ENCODE measurements at regions not wholly inside any gene's neighbourhood (a gene's known extent, or its start where the extent isn't known, plus 50 kb on each side); places are given as distances from the start of the nearest gene placed in this dataset.

GRCh38 chr12:115750340-115750739 lies 527.2 kb downstream of the MED13L start:
- Mint-ChIP-seq H3K27ac (ENCODE audit: unreplicated experiment) (no peak overlapping the region), H3K4me3 (ENCODE audit: unreplicated experiment) (no peak overlapping the region), H3K9me3 (ENCODE audit: unreplicated experiment) (no peaks in the 10 kb centered on the region), H3K4me1 (ENCODE audit: unreplicated experiment) (no peaks in the 10 kb centered on the region), H3K27me3 (ENCODE audit: unreplicated experiment) (peaks cover 17% of the 10 kb centered on the region), H3K36me3 (ENCODE audit: unreplicated experiment) (no peaks in the 10 kb centered on the region)
- TF ChIP-seq CTCF (IDR thresholded peaks at IDR 0.05) = no peak
- no peak for DNase-seq (ENCODE audit: extremely low spot score, unreplicated experiment)

- no peak overlapping the region for H3K4me3 Mint-ChIP-seq (ENCODE audit: unreplicated experiment)
- H3K27ac Mint-ChIP-seq (ENCODE audit: unreplicated experiment) = no peak overlapping the region
- no peaks in the 10 kb centered on the region for H3K4me1 Mint-ChIP-seq (ENCODE audit: unreplicated experiment)
- no peaks in the 10 kb centered on the region for H3K36me3 Mint-ChIP-seq (ENCODE audit: unreplicated experiment)
- no peak for TF ChIP-seq CTCF (IDR thresholded peaks at IDR 0.05)
- H3K9me3 Mint-ChIP-seq (ENCODE audit: unreplicated experiment) = no peaks in the 10 kb centered on the region
- H3K27me3 Mint-ChIP-seq (ENCODE audit: unreplicated experiment) = peaks cover 10% of the 10 kb centered on the region
- no peak for DNase-seq (ENCODE audit: extremely low spot score, unreplicated experiment)
Measured at GRCh38 chr12:115749071-115749841, 528.2 kb downstream of the MED13L start.

GRCh38 chr12:115740586-115741155 lies 536.8 kb downstream of the MED13L start:
- Mint-ChIP-seq H3K4me3 (ENCODE audit: unreplicated experiment) (no peak overlapping the region), H3K36me3 (ENCODE audit: unreplicated experiment) (no peaks in the 10 kb centered on the region), H3K4me1 (ENCODE audit: unreplicated experiment) (no peaks in the 10 kb centered on the region), H3K9me3 (ENCODE audit: unreplicated experiment) (no peaks in the 10 kb centered on the region), H3K27ac (ENCODE audit: unreplicated experiment) (no peak overlapping the region), H3K27me3 (ENCODE audit: unreplicated experiment) (no peaks in the 10 kb centered on the region)
- no peak for TF ChIP-seq CTCF (IDR thresholded peaks at IDR 0.05)
- no peak for DNase-seq (ENCODE audit: extremely low spot score, unreplicated experiment)

GRCh38 chr12:115737895-115738294 lies 539.6 kb downstream of the MED13L start:
- no peak overlapping the region for H3K4me3 Mint-ChIP-seq (ENCODE audit: unreplicated experiment)
- no peaks in the 10 kb centered on the region for H3K27me3 Mint-ChIP-seq (ENCODE audit: unreplicated experiment)
- TF ChIP-seq CTCF (IDR thresholded peaks at IDR 0.05) = no peak
- no peaks in the 10 kb centered on the region for H3K9me3 Mint-ChIP-seq (ENCODE audit: unreplicated experiment)
- H3K4me1 Mint-ChIP-seq (ENCODE audit: unreplicated experiment) = no peaks in the 10 kb centered on the region
- DNase-seq (ENCODE audit: extremely low spot score, unreplicated experiment) = no peak
- H3K36me3 Mint-ChIP-seq (ENCODE audit: unreplicated experiment) = no peaks in the 10 kb centered on the region
- H3K27ac Mint-ChIP-seq (ENCODE audit: unreplicated experiment) = no peak overlapping the region

- TF ChIP-seq CTCF (IDR thresholded peaks at IDR 0.05) = no peak
- H3K27me3 Mint-ChIP-seq (ENCODE audit: unreplicated experiment) = no peaks in the 10 kb centered on the region
- H3K27ac Mint-ChIP-seq (ENCODE audit: unreplicated experiment) = no peak overlapping the region
- H3K36me3 Mint-ChIP-seq (ENCODE audit: unreplicated experiment) = no peaks in the 10 kb centered on the region
- DNase-seq (ENCODE audit: extremely low spot score, unreplicated experiment) = no peak
- no peaks in the 10 kb centered on the region for H3K4me1 Mint-ChIP-seq (ENCODE audit: unreplicated experiment)
- H3K4me3 Mint-ChIP-seq (ENCODE audit: unreplicated experiment) = no peak overlapping the region
- no peaks in the 10 kb centered on the region for H3K9me3 Mint-ChIP-seq (ENCODE audit: unreplicated experiment)
Measured at GRCh38 chr12:115736360-115736759, 541.1 kb downstream of the MED13L start.
